Brain microvascular endothelial cell (primary cell): ENCODE measurements at regions not wholly inside any gene's neighbourhood (a gene's known extent, or its start where the extent isn't known, plus 50 kb on each side); places are given as distances from the start of the nearest gene placed in this dataset.
A peak's percentile ranks its signal among the peaks of the same experiment; 100 is the strongest.

Experiments
- DNase-seq: peaks from one replicate; pipeline ENCODE4 v3.0.0-alpha.2; 2020
- H3K27ac ChIP-seq: fragments of 250-450 bp; sonication (Bioruptor Pico); 2 replicates; pipeline ENCODE4 v1.5.1; 2020; ENCODE audit warnings: mild to moderate bottlenecking, moderate library complexity
- H3K27me3 ChIP-seq: fragments of 250-450 bp; sonication (Bioruptor Pico); replicated peaks from 2 replicates; pipeline ENCODE4 v1.5.1; 2020; ENCODE audit warnings: mild to moderate bottlenecking
- H3K36me3 ChIP-seq: fragments of 250-450 bp; sonication (Bioruptor Pico); replicated peaks from 2 replicates; pipeline ENCODE4 v1.5.1; 2020; ENCODE audit warnings: mild to moderate bottlenecking
- H3K4me3 ChIP-seq: 2 replicates; pipeline ENCODE4 v1.5.1; 2011; ENCODE audit warnings: low read depth, mild to moderate bottlenecking, control low read depth, low read length, moderate library complexity
- CTCF ChIP-seq: IDR thresholded peaks from 2 replicates; pipeline ENCODE4 v1.5.1; 2011; ENCODE audit warnings: low read depth, mild to moderate bottlenecking, moderate library complexity, low read length, control low read depth, inconsistent platforms; ENCODE audit errors: missing control alignments
- in situ Hi-C: cut with HindIII; loops from 2 replicates; pipeline ENCODE4 v1.10.0; 2017; ENCODE audit warnings: low sequenced_read_pairs, low pct_ligation_motif_present

- no peaks in the 10 kb centered on the region for H3K27me3 ChIP-seq
- no peaks in the 10 kb centered on the region for H3K36me3 ChIP-seq
- no peak for TF ChIP-seq CTCF
- no peak overlapping the region for H3K27ac ChIP-seq
- no peak overlapping the region for H3K4me3 ChIP-seq
- in situ Hi-C loops, result no loop called here
- no peak for DNase-seq
Measured at GRCh38 chr10:14454629-14455028, 123.9 kb upstream of the FRMD4A start.

- H3K27ac ChIP-seq, result no peak overlapping the region
- no peaks in the 10 kb centered on the region for H3K36me3 ChIP-seq
- no peak for TF ChIP-seq CTCF
- DNase-seq, result no peak
- no peak overlapping the region for H3K4me3 ChIP-seq
- in situ Hi-C loops, result no loop called here
- no peaks in the 10 kb centered on the region for H3K27me3 ChIP-seq
Measured at GRCh38 chr10:14454206-14454605, 123.5 kb upstream of the FRMD4A start.

GRCh38 chr10:14453593-14453992, 122.9 kb upstream of the FRMD4A start:
- in situ Hi-C loops, result no loop called here
- no peak overlapping the region for H3K27ac ChIP-seq
- no peak for DNase-seq
- H3K27me3 ChIP-seq, result no peaks in the 10 kb centered on the region
- no peak overlapping the region for H3K4me3 ChIP-seq
- no peak for TF ChIP-seq CTCF
- no peaks in the 10 kb centered on the region for H3K36me3 ChIP-seq

GRCh38 chr10:14451341-14451740, 120.6 kb upstream of the FRMD4A start:
- H3K4me3 ChIP-seq, result no peak overlapping the region
- no peaks in the 10 kb centered on the region for H3K27me3 ChIP-seq
- TF ChIP-seq CTCF, result no peak
- H3K36me3 ChIP-seq, result no peaks in the 10 kb centered on the region
- in situ Hi-C loops, result no loop called here
- peak; percentile 46 for DNase-seq
- H3K27ac ChIP-seq, result no peak overlapping the region

- Histone ChIP-seq H3K4me3 (no peak overlapping the region), H3K27me3 (no peaks in the 10 kb centered on the region), H3K36me3 (no peaks in the 10 kb centered on the region), H3K27ac (peak overlapping the region; percentile 30)
- in situ Hi-C loops, result no loop called here
- TF ChIP-seq CTCF, result no peak
- peak; percentile 56 for DNase-seq
Measured at GRCh38 chr10:14450041-14450491, 119.3 kb upstream of the FRMD4A start.

- H3K27ac ChIP-seq, result no peak overlapping the region
- no peaks in the 10 kb centered on the region for H3K27me3 ChIP-seq
- no peak overlapping the region for H3K4me3 ChIP-seq
- DNase-seq, result no peak
- in situ Hi-C loops, result no loop called here
- TF ChIP-seq CTCF, result no peak
- no peaks in the 10 kb centered on the region for H3K36me3 ChIP-seq
Measured at GRCh38 chr10:14449293-14449815, 118.6 kb upstream of the FRMD4A start.
